ENCODE measurements at regions not wholly inside any gene's neighbourhood (a gene's known extent, or its start where the extent isn't known, plus 50 kb on each side); places are given as distances from the start of the nearest gene placed in this dataset.
"Not testable (repeated sequence)": the region's sequence is repeated elsewhere in the genome, so short reads cannot be mapped to it uniquely, and the experiment has no call there.

DNA sequence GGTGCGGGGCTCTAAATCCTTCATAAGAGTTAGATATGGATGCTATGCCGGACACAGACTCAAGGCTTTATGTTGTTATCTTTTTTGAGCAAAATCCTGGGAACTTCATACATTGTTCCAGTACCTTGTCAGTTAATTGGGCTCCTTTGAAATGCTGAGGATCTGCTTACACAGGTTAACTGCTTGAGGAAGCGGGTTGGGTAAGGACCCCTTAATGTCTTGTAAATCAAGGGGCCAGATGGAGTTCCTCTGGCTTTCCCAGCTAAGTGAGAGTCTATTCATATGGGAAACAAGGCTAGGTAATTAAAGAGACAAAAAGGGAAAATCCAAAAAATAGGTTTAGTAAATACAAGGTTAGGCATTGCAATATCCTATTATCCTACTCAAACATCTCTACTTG lies 141.5 kb downstream of the OR2B2 start:
- no peak for DNase-seq

DNA sequence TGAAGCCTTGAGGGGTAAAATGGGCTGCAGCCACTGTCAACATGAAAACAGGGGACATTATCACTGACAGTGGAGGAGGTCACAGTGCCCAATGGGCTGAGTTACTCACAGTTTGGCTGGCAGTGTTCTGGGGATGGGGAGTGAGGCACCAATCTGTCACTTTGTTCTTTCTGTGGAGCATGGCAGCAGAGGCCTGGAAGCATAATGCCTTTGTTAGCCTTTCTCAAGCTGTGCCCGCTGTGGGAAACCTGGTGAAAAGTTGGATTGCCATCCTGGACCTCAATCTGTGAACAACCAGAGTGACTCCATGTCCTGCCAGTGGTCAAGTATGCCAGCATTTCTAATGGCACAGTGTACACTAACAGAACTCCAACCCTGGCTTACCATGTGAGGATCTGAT lies 143.6 kb downstream of the OR2B2 start:
- DNase-seq, result no peak

GRCh38 chr6:27767851-27768250 lies 144.3 kb downstream of the OR2B2 start:
- no peak for DNase-seq

DNA sequence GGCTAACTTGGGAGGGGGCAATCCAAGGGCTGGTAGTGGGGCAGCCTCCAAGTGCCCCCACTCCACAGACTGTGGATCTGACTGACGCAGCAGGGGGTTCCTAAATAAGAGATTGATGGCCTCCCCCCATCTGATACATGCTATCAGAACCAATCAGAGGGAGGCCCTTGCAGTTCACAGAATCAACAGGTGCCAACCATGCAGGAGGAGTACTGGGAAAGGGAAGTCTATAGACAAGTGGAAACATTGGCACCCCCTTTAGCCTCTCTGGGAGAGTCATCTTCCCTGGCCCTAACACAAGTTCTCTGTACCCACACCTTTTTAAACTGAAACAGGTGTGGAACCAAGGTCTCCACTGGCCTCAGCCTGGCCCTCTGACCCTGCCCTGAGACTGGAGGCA lies 145.8 kb downstream of the OR2B2 start:
- no peak for DNase-seq

GRCh38 chr6:27765028-27765590 lies 147.1 kb downstream of the OR2B2 start:
- no peak for DNase-seq

- DNase-seq, result no peak
Observed at GRCh38 chr6:27761391-27761790, 150.8 kb downstream of the OR2B2 start.

- peak; percentile 4 for DNase-seq
Observed at GRCh38 chr6:27760464-27760863, 151.7 kb downstream of the OR2B2 start.

DNA sequence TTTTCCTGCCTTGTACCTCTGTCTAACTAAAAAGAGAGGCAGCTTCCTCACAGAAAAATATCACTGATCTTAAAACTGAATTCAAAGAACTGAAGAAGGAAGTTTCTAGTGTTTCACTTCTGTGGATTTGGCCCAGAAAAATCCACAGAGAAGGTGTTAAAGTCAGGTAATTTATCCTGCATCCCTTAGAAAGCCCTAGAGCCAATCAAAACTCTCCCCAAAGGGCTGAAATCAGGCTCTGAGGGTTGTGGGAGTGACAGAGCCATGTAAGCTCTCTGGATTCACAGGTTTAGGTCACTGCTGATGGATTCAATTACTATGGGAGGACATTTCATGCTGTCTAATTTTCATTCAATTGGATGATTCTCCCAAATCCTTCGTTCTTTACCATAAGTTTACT lies 152.3 kb downstream of the OR2B2 start:
- DNase-seq, result no peak

- no peak for DNase-seq
Observed at GRCh38 chr6:27758491-27758890, 153.7 kb downstream of the OR2B2 start.

GRCh38 chr6:27757307-27757706 lies 154.9 kb downstream of the OR2B2 start:
- DNase-seq, result no peak

GRCh38 chr6:27755768-27756167 lies 156.4 kb downstream of the OR2B2 start:
- DNase-seq, result no peak

DNA sequence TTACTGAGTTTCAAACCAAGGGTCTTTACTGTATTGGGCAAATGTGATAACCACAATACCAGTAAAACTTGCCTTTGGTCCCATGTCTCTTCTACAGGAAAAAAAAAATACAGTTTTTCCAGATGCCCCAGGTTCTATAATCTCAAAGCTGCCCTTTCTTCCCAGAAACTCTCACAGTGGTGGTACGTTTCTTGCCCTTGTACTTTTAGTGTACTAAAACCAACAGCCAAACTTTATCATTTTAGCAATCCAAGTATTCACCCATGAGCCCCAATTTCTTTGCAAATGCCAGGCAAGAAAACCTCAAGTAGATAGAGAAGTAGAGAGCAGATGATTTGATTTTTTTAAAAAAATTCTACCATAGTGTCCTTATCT lies 157.8 kb downstream of the OR2B2 start:
- DNase-seq, result no peak

DNA sequence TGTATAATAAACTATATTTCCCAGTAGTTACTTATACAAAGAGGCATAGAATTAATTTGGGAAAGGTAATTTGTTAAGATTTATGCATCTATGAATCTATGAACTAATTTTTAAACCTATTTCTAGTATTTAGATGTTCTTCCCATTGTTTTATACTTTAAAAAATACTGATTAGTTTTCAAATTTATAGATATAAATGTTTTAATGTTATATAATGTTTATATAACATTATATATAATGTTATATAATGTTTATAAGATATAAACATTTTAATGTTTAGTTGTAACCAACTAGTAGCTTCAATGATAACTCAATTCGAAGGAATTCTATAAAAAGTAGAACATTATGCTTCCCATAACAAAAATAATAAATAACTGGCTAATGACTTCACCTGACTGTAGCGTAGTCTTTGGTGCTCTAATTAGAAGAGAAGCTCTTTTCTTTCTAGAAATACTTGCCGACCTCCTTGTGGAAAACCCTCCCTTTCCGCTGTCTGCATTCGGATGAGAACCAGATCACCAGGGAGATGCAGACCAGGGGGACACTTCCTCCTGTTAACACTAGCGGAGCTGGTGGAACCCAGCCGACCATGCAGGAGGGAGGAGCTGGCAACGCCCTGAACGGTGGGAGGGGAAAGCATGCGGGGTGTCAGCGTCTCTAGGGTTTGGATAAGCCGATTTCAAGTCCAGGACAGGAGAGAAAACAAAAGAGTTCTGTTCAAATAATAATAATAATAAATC lies 158.4 kb downstream of the OR2B2 start:
- DNase-seq, result peak; percentile 82

- DNase-seq, result peak; percentile 70
Observed at GRCh38 chr6:27752038-27752885, 159.9 kb downstream of the OR2B2 start.

DNA sequence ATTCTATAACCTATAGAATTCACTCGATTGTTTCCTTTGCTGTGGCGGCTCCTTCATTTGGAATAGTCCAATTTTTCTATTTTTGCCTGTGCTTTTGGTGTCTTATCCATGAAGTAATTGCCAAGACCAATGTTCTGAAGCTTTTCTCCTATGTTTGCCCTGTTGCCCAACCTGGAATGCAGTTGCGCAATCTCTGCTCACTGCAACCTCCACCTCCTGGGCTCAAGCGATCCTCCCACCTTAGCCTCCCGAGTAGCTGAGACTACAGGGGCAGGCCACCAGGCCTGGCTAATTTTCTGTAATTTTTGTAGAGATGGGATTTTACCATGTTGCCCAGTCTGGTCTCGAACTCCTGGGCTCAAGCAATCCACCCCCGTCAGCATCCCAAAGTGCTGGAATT lies 163.5 kb downstream of the OR2B2 start:
- no peak for DNase-seq

GRCh38 chr6:27747637-27748036 lies 164.6 kb downstream of the OR2B2 start:
- DNase-seq, result no peak

DNA sequence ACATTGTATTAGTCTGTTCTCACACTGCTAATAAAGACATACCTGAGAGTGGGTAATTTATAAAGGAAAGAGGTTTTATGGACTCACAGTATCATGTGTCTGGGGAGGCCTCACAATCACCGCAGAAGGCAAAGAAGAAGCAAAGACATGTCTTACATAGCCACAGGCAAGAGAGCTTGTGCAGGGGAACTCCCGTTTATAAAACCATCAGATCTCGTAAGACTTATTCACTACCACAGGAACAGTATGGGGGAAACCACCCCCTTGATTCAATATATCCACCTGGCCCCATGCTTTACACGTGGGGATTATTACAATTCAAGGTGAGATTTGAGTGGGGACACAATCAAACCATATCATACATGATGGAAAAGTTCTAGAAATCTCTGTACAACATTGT lies 165.3 kb downstream of the OR2B2 start:
- not testable (repeated sequence) for DNase-seq

DNA sequence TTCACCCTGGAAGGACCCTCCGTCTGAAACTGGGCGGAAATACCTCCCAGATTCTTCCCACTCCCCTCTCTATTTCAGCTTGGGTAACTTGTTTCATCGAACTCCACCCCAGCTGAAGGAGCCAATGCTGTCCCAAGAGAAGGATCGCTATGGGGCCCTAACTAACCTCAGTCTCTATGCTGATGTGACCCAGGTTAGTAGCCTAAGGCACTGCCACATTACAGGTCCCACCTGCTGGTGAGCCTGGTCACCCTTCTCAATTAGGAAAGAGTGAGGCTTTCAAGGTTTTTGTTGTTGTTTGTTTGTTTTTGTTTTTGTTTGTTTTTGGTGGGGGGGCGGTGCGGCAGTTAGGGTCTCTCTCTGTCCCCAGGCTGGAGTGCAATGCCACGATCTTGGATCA lies 168.4 kb downstream of the OR2B2 start:
- DNase-seq, result no peak

DNA sequence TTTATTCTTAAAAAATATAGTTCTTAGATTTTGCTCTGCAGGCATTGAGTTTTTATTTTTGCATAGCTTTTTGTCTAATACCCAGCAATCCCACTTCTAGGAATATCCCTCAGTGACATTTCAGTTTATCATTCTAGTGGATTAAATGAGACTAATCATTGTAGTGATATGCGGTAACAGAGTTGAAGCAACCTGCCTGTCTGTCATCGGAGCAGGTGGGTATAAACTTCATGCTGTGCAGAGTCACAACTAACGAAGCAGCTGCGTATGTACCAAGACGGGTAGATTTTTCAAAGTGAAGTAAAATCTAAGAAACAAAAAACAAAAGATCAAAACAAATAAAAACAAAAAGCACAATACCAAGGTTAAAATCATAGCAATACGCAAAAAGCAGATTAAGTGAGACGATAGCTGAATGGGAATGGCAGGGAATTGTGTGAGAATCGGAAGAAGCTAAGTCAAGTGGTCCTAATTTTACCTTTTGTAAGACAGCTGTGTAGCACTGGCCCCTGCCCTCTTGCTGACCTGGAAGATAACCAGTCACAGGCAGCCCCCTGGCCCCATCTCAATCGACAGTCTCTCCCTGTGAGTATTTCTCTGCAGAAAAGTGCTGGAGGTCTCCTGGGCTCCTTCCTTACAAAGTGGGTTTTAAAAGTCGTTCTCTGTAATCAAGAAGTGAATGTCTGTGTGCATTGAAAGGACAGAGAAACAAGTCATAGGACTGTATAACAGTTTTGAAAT lies 169.2 kb downstream of the OR2B2 start:
- no peak for DNase-seq

- not testable (repeated sequence) for DNase-seq
Observed at GRCh38 chr6:27739902-27740301, 172.3 kb downstream of the OR2B2 start.

GRCh38 chr6:27736686-27737085 lies 175.5 kb downstream of the OR2B2 start:
- no peak for DNase-seq

DNA sequence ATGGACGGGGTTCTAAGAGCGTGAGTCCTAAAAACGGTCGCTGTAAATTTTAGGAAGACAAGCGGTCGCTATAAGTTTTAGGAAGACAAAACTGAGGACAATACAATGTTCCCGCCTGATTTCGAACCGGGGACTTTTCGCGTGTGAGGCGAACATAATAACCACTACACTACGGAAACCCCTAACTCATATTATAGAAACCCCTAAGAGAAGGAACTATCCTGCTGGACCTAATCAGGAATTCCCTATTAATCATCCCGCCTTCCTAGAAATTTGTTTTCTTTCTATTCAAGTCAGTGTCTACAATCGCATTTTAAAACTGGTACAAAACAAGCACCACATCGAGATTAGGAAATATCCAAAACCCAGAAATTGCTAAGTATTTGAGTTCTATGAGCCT lies 183.8 kb downstream of the OR2B2 start:
- DNase-seq, result no peak

DNA sequence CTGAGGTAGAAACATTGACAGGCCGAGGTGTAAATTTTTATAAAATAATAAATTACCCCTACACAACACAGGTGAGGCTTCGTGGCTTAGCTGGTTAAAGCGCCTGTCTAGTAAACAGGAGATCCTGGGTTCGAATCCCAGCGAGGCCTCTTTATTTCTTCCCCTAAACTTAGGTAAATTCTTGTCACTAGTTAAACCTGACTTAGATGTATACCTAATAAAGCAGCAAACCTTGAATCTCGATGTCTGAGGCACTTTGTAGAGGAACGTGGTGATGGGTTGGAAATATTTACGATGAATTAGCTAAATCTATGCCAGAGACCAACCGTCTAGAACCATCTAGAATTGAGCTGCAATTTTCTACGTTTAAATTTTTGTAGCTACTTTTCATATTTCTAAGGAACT lies 185.6 kb downstream of the OR2B2 start:
- DNase-seq, result peak; percentile 26

Measured in NCI-H226 (cell line).